Gastrocnemius medialis (tissue), 4 donors: ENCODE measurements at regions not wholly inside any gene's neighbourhood (a gene's known extent, or its start where the extent isn't known, plus 50 kb on each side); places are given as distances from the start of the nearest gene placed in this dataset.

Source experiments
- CTCF ChIP-seq, 5 experiments: fragments of 450-650 bp in 3 of 5; fragments of 200-600 bp in 2 of 5; sonication (generic) in 2 of 5; IDR thresholded peaks in 4 of 5; conservative IDR thresholded peaks in 1 of 5; 1 replicate in 4 of 5; 2 replicates in 1 of 5; pipeline ENCODE4 v1.5.1; 2016 to 2019; ENCODE audit warnings: antibody characterized with exemption in 5 of 5, mild to moderate bottlenecking in 3 of 5, moderate library complexity in 3 of 5
- POLR2A ChIP-seq, 2 donors: fragments of 450-650 bp; IDR thresholded peaks; one replicate each; pipeline ENCODE4 v1.6.1; 2017; ENCODE audit warnings: antibody characterized with exemption in 2 of 2, mild to moderate bottlenecking in 2 of 2, moderate library complexity in 2 of 2

GRCh38 chr2:180291552-180292421, 284.7 kb upstream of the CWC22 start:
- TF ChIP-seq CTCF (IDR thresholded peaks at IDR 0.05 in 4 of 5, conservative IDR thresholded peaks at IDR 0.05 in 1 of 5) (no peak), POLR2A (IDR thresholded peaks at IDR 0.05) (no peak)
